Immature natural killer cell (primary cell): ENCODE measurements at regions not wholly inside any gene's neighbourhood (a gene's known extent, or its start where the extent isn't known, plus 50 kb on each side); places are given as distances from the start of the nearest gene placed in this dataset.
"Not testable (repeated sequence)": the region's sequence is repeated elsewhere in the genome, so short reads cannot be mapped to it uniquely, and the experiment has no call there.

Source experiments
- DNase-seq, 3 donors: peaks; one replicate each; pipeline ENCODE4 v3.0.0; 2022; ENCODE audit warnings: mixed read lengths in 1 of 3
- H3K27ac Mint-ChIP-seq, 6 donors: one replicate each; pipeline ENCODE4 v1.8.0; 2020; ENCODE audit warnings: mixed read lengths in 6 of 6, mild to moderate bottlenecking in 5 of 6, inconsistent platforms in 4 of 6, moderate library complexity in 3 of 6
- H3K27me3 Mint-ChIP-seq, 3 donors: one replicate each; pipeline ENCODE4 v1.8.0; 2020 to 2021; ENCODE audit warnings: low read depth in 3 of 3, mild to moderate bottlenecking in 3 of 3, mixed read lengths in 3 of 3, moderate library complexity in 3 of 3, inconsistent platforms in 1 of 3
- H3K36me3 Mint-ChIP-seq, 3 donors: one replicate each; pipeline ENCODE4 v1.8.0; 2020; ENCODE audit warnings: mixed read lengths in 3 of 3, inconsistent platforms in 2 of 3, mild to moderate bottlenecking in 2 of 3
- H3K4me1 Mint-ChIP-seq, 2 donors: one replicate each; pipeline ENCODE4 v1.8.0; 2020; ENCODE audit warnings: inconsistent platforms in 2 of 2, mild to moderate bottlenecking in 2 of 2, mixed read lengths in 2 of 2, moderate library complexity in 1 of 2
- H3K4me3 Mint-ChIP-seq, 5 donors: one replicate each; pipeline ENCODE4 v1.8.0; 2020; ENCODE audit warnings: mild to moderate bottlenecking in 5 of 5, mixed read lengths in 5 of 5, inconsistent platforms in 3 of 5, moderate library complexity in 3 of 5
- H3K9me3 Mint-ChIP-seq, 6 donors: one replicate each; pipeline ENCODE4 v1.8.0; 2020; ENCODE audit warnings: mild to moderate bottlenecking in 6 of 6, mixed read lengths in 6 of 6, inconsistent platforms in 4 of 6, moderate library complexity in 3 of 6

GRCh38 chr11:87675993-87676392, 499.2 kb downstream of the RAB38 start:
- DNase-seq = no peak
- Mint-ChIP-seq H3K4me1 (no peaks in the 10 kb centered on the region), H3K36me3 (no peaks in the 10 kb centered on the region), H3K27ac (no peak overlapping the region), H3K9me3 (peaks cover 0 to 13% (median 6%) of the 10 kb centered on the region in 6 donors), H3K27me3 (peaks cover 0 to 2% (median 2%) of the 10 kb centered on the region in 3 donors), H3K4me3 (no peak overlapping the region)

GRCh38 chr11:87666730-87667129, 508.5 kb downstream of the RAB38 start:
- Mint-ChIP-seq H3K9me3 (peaks cover 1 to 10% (median 5%) of the 10 kb centered on the region in 6 donors), H3K27me3 (no peaks in the 10 kb centered on the region), H3K36me3 (no peaks in the 10 kb centered on the region), H3K4me3 (no peak overlapping the region), H3K4me1 (no peaks in the 10 kb centered on the region), H3K27ac (no peak overlapping the region)
- DNase-seq = no peak

- no peaks in the 10 kb centered on the region for H3K4me1 Mint-ChIP-seq
- no peak overlapping the region for H3K4me3 Mint-ChIP-seq
- H3K9me3 Mint-ChIP-seq = peaks cover 2 to 19% (median 6%) of the 10 kb centered on the region in 6 donors
- no peaks in the 10 kb centered on the region for H3K36me3 Mint-ChIP-seq
- H3K27ac Mint-ChIP-seq = no peak overlapping the region
- H3K27me3 Mint-ChIP-seq = no peaks in the 10 kb centered on the region
- no peak for DNase-seq
Measured at GRCh38 chr11:87662287-87662686, 513.0 kb downstream of the RAB38 start.

- Mint-ChIP-seq H3K4me3 (no peak overlapping the region), H3K4me1 (no peaks in the 10 kb centered on the region), H3K27me3 (no peaks in the 10 kb centered on the region), H3K9me3 (peaks cover 2 to 19% (median 8%) of the 10 kb centered on the region in 6 donors), H3K27ac (no peak overlapping the region), H3K36me3 (no peaks in the 10 kb centered on the region)
- DNase-seq = no peak
Measured at GRCh38 chr11:87660926-87661660, 514.1 kb downstream of the RAB38 start.

- H3K4me3 Mint-ChIP-seq = no peak overlapping the region
- H3K9me3 Mint-ChIP-seq = peaks cover 0 to 14% (median 8%) of the 10 kb centered on the region in 6 donors
- H3K27ac Mint-ChIP-seq = no peak overlapping the region
- no peak for DNase-seq
- H3K36me3 Mint-ChIP-seq = no peaks in the 10 kb centered on the region
- no peaks in the 10 kb centered on the region for H3K4me1 Mint-ChIP-seq
- no peaks in the 10 kb centered on the region for H3K27me3 Mint-ChIP-seq
Measured at GRCh38 chr11:87659807-87660206, 515.4 kb downstream of the RAB38 start.

GRCh38 chr11:87645626-87646025, 529.6 kb downstream of the RAB38 start:
- H3K4me3 Mint-ChIP-seq = no peak overlapping the region
- H3K36me3 Mint-ChIP-seq = no peaks in the 10 kb centered on the region
- DNase-seq = no peak
- peaks cover 0 to 1% (median 0%) of the 10 kb centered on the region in 3 donors for H3K27me3 Mint-ChIP-seq
- H3K27ac Mint-ChIP-seq = no peak overlapping the region
- no peaks in the 10 kb centered on the region for H3K4me1 Mint-ChIP-seq
- H3K9me3 Mint-ChIP-seq = peaks cover 0 to 23% (median 10%) of the 10 kb centered on the region in 6 donors

- no peak overlapping the region for H3K4me3 Mint-ChIP-seq
- no peak overlapping the region for H3K27ac Mint-ChIP-seq
- H3K36me3 Mint-ChIP-seq = no peaks in the 10 kb centered on the region
- DNase-seq = no peak
- peaks cover 2 to 7% (median 5%) of the 10 kb centered on the region in 6 donors for H3K9me3 Mint-ChIP-seq
- no peaks in the 10 kb centered on the region for H3K4me1 Mint-ChIP-seq
- H3K27me3 Mint-ChIP-seq = peaks cover 0 to 3% (median 0%) of the 10 kb centered on the region in 3 donors
Measured at GRCh38 chr11:87639753-87640364, 535.4 kb downstream of the RAB38 start.

GRCh38 chr11:87635001-87635400, 540.2 kb downstream of the RAB38 start:
- H3K9me3 Mint-ChIP-seq = peaks cover 2 to 15% (median 4%) of the 10 kb centered on the region in 6 donors
- no peak overlapping the region for H3K27ac Mint-ChIP-seq
- no peaks in the 10 kb centered on the region for H3K4me1 Mint-ChIP-seq
- H3K4me3 Mint-ChIP-seq = no peak overlapping the region
- no peaks in the 10 kb centered on the region for H3K36me3 Mint-ChIP-seq
- H3K27me3 Mint-ChIP-seq = peaks cover 0 to 2% (median 0%) of the 10 kb centered on the region in 3 donors
- DNase-seq = no peak

- H3K36me3 Mint-ChIP-seq = no peaks in the 10 kb centered on the region
- peaks cover 0 to 2% (median 0%) of the 10 kb centered on the region in 3 donors for H3K27me3 Mint-ChIP-seq
- H3K4me1 Mint-ChIP-seq = no peaks in the 10 kb centered on the region
- H3K4me3 Mint-ChIP-seq = no peak overlapping the region
- DNase-seq = no peak
- H3K27ac Mint-ChIP-seq = no peak overlapping the region
- H3K9me3 Mint-ChIP-seq = peaks cover 2 to 18% (median 4%) of the 10 kb centered on the region in 6 donors
Measured at GRCh38 chr11:87634331-87634730, 540.9 kb downstream of the RAB38 start.

GRCh38 chr11:87628957-87629356, 546.3 kb downstream of the RAB38 start:
- Mint-ChIP-seq H3K4me1 (no peaks in the 10 kb centered on the region), H3K27ac (no peak overlapping the region), H3K36me3 (no peaks in the 10 kb centered on the region), H3K9me3 (peaks cover 5 to 36% (median 13%) of the 10 kb centered on the region in 6 donors), H3K4me3 (no peak overlapping the region), H3K27me3 (no peaks in the 10 kb centered on the region)
- no peak for DNase-seq

DNA sequence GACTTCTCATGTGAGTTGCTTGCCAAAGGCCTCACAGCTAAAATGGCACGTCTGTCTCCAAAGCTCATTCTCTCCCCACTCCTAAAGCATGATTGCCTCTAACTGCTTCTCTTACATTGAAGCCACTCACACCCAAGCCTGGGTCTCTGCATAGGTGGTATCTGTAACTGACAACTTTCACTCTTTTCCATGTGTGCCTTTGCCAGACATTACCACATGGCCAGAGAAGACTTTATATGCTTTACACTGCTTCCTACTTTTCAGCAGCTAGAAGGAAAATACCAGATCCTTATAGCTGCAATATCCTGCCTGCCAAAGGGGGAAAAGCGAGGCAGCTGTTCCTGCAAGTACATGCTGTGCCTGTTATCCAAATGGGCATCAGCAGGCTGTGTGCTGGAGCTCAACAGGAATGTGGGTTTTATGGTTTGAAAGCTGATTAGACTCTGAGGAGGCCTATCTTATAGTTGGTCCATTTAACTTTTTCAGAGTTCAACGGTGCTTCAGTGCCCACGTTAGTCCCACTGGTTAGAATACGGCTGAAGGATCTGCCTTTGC, 547.1 kb downstream of the RAB38 start:
- H3K36me3 Mint-ChIP-seq = no peaks in the 10 kb centered on the region
- H3K4me1 Mint-ChIP-seq = no peaks in the 10 kb centered on the region
- H3K27ac Mint-ChIP-seq = no peak overlapping the region
- H3K4me3 Mint-ChIP-seq = no peak overlapping the region
- no peak for DNase-seq
- H3K27me3 Mint-ChIP-seq = no peaks in the 10 kb centered on the region
- peaks cover 5 to 37% (median 17%) of the 10 kb centered on the region in 6 donors for H3K9me3 Mint-ChIP-seq

- H3K27ac Mint-ChIP-seq, DNase-seq, H3K27me3 Mint-ChIP-seq, H3K36me3 Mint-ChIP-seq, H3K4me1 Mint-ChIP-seq, H3K4me3 Mint-ChIP-seq: not testable (repeated sequence)
- peaks cover 10 to 31% (median 18%) of the 10 kb centered on the region in 6 donors for H3K9me3 Mint-ChIP-seq
Measured at GRCh38 chr11:87623531-87624365, 551.5 kb downstream of the RAB38 start.

- Mint-ChIP-seq H3K4me3 (no peak overlapping the region), H3K36me3 (no peaks in the 10 kb centered on the region), H3K4me1 (no peaks in the 10 kb centered on the region), H3K9me3 (peaks cover 0 to 11% (median 3%) of the 10 kb centered on the region in 6 donors), H3K27me3 (peaks cover 0 to 3% (median 0%) of the 10 kb centered on the region in 3 donors), H3K27ac (no peak overlapping the region)
- no peak for DNase-seq
Measured at GRCh38 chr11:87616511-87616910, 558.7 kb downstream of the RAB38 start.

GRCh38 chr11:87604350-87604749, 566.6 kb downstream of the TMEM135 start:
- no peaks in the 10 kb centered on the region for H3K36me3 Mint-ChIP-seq
- no peak for DNase-seq
- H3K4me1 Mint-ChIP-seq = no peaks in the 10 kb centered on the region
- no peak overlapping the region for H3K4me3 Mint-ChIP-seq
- peaks cover 3 to 20% (median 5%) of the 10 kb centered on the region in 6 donors for H3K9me3 Mint-ChIP-seq
- no peak overlapping the region for H3K27ac Mint-ChIP-seq
- peaks cover 0 to 2% (median 0%) of the 10 kb centered on the region in 3 donors for H3K27me3 Mint-ChIP-seq
